HEK293T (cell line): ENCODE measurements at regions not wholly inside any gene's neighbourhood (a gene's known extent, or its start where the extent isn't known, plus 50 kb on each side); places are given as distances from the start of the nearest gene placed in this dataset.

ENCODE experiments used
- CTCF ChIA-PET: fragments of 350-600 bp; formaldehyde crosslinking; extraction: SDS; loops from one replicate; lab custom pipeline; 2021; ENCODE audit warnings: antibody characterized with exemption, inconsistent platforms; lab: Yijun Ruan, JAX
- POLR2A ChIA-PET: fragments of 350-600 bp; formaldehyde crosslinking; extraction: SDS; loops from one replicate; lab custom pipeline; 2020; ENCODE audit warnings: antibody characterized with exemption, inconsistent platforms; lab: Yijun Ruan, JAX
- DNase-seq: peaks from one replicate; pipeline ENCODE4 v3.0.0; 2012; ENCODE audit warnings: mixed read lengths; ENCODE audit errors: extremely low spot score
- ARNT ChIP-seq: fragments of 450-650 bp; IDR thresholded peaks from 2 replicates; pipeline ENCODE4 v1.6.1; 2017; ENCODE audit warnings: mild to moderate bottlenecking
- BHLHE40 ChIP-seq: fragments of 450-650 bp; IDR thresholded peaks from 2 replicates; pipeline ENCODE4 v1.6.1; 2016; ENCODE audit warnings: mild to moderate bottlenecking, moderate library complexity, borderline replicate concordance
- CTBP1 ChIP-seq: fragments of 450-650 bp; IDR thresholded peaks from 2 replicates; pipeline ENCODE4 v1.6.1; 2016; ENCODE audit warnings: borderline replicate concordance
- ELF4 ChIP-seq: fragments of 450-650 bp; IDR thresholded peaks from 2 replicates; pipeline ENCODE4 v1.6.1; 2017; ENCODE audit warnings: antibody characterized with exemption
- FOXA1 ChIP-seq: fragments of 450-650 bp; IDR thresholded peaks from 2 replicates; pipeline ENCODE4 v1.6.1; 2016; ENCODE audit warnings: mild to moderate bottlenecking
- FOXK2 ChIP-seq: fragments of 450-650 bp; IDR thresholded peaks from 2 replicates; pipeline ENCODE4 v1.6.1; 2016; ENCODE audit warnings: mild to moderate bottlenecking
- FOXM1 ChIP-seq: fragments of 450-650 bp; IDR thresholded peaks from 2 replicates; pipeline ENCODE4 v1.6.1; 2017; ENCODE audit warnings: mild to moderate bottlenecking, borderline replicate concordance
- HDGF ChIP-seq: fragments of 450-650 bp; IDR thresholded peaks from 2 replicates; pipeline ENCODE4 v1.6.1; 2017; ENCODE audit warnings: antibody characterized with exemption, borderline replicate concordance
- L3MBTL2 ChIP-seq: fragments of 450-650 bp; conservative IDR thresholded peaks from 2 replicates; pipeline ENCODE4 v1.6.1; 2016; ENCODE audit warnings: mild to moderate bottlenecking
- LEF1 ChIP-seq: fragments of 450-650 bp; IDR thresholded peaks from 2 replicates; pipeline ENCODE4 v1.6.1; 2017; ENCODE audit warnings: mild to moderate bottlenecking, borderline replicate concordance
- NFRKB ChIP-seq: fragments of 450-650 bp; IDR thresholded peaks from 2 replicates; pipeline ENCODE4 v1.6.1; 2016; ENCODE audit warnings: mild to moderate bottlenecking, moderate library complexity
- SP1 ChIP-seq: fragments of 450-650 bp; IDR thresholded peaks from 2 replicates; pipeline ENCODE4 v1.6.1; 2017
- SUZ12 ChIP-seq: fragments of 450-650 bp; IDR thresholded peaks from 2 replicates; pipeline ENCODE4 v1.6.1; 2016; ENCODE audit warnings: mild to moderate bottlenecking
- TARDBP ChIP-seq: fragments of 450-650 bp; IDR thresholded peaks from 2 replicates; pipeline ENCODE4 v1.6.1; 2016
- ZNF384 ChIP-seq: fragments of 450-650 bp; IDR thresholded peaks from 2 replicates; pipeline ENCODE4 v1.6.1; 2016
- TF ChIP-seq, protein P1 (sequence below): fragments of 450-650 bp; IDR thresholded peaks from 2 replicates; pipeline ENCODE4 v1.6.1; 2016

DNA sequence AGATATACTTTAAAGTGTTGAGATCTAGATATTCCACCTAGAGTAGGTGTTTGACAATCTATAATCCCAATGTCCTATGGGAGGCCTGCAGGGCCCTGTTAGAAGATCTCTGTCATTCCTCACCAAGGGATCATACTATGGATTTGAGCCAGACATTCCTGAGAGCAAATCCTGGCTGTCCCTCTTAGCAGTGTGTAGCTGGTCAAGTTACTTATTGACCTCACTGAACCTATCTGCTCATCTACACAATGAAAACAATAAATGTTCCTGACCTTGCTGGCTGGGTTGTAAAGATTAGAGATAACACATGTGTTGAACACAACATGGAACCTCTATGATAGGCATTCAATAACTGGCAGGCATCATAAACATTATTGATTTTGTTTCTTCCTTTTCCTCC is 265.6 kb upstream of the ATP11B start:
- POLR2A ChIA-PET: no interaction called here
- TF ChIP-seq CTBP1 (0 out of 2 replicates have a peak, but pooled peaks have one; percentile 14), FOXM1 (no peak), ELF4 (no peak), SUZ12 (no peak), LEF1 (no peak), ARNT (no peak)
- TF ChIP-seq, protein P1, sequence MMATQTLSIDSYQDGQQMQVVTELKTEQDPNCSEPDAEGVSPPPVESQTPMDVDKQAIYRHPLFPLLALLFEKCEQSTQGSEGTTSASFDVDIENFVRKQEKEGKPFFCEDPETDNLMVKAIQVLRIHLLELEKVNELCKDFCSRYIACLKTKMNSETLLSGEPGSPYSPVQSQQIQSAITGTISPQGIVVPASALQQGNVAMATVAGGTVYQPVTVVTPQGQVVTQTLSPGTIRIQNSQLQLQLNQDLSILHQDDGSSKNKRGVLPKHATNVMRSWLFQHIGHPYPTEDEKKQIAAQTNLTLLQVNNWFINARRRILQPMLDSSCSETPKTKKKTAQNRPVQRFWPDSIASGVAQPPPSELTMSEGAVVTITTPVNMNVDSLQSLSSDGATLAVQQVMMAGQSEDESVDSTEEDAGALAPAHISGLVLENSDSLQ: peak; percentile 32; the same call in 1 of the 2 replicates
- CTCF ChIA-PET: no interaction called here
- DNase-seq: no peak

DNA sequence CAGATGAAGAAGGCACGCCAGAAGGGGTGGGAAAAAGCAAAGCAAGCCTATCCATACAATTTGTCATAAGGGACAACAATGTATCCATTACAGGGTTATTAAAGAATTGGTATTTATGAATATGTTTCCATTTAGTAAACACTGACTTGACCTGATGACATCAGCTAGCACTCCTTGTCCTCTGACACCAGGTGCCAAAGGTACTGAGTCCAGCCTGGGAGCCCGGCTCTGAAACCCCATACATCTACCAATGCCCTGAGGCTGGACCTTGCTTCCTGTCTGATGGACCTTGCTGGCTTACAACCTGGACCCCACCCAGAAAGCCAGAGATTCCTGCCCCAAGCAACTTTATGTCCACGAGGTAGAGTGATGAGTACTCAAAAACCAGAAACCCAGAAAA is 263.0 kb upstream of the ATP11B start:
- ChIA-PET POLR2A (no interaction called here), CTCF (no interaction called here)
- no peak for TF ChIP-seq BHLHE40
- TF ChIP-seq TARDBP: no peak
- TF ChIP-seq ELF4: no peak
- no peak for TF ChIP-seq L3MBTL2
- no peak for TF ChIP-seq NFRKB
- TF ChIP-seq FOXM1: no peak
- TF ChIP-seq, protein P1: no peak
- no peak for DNase-seq

DNA sequence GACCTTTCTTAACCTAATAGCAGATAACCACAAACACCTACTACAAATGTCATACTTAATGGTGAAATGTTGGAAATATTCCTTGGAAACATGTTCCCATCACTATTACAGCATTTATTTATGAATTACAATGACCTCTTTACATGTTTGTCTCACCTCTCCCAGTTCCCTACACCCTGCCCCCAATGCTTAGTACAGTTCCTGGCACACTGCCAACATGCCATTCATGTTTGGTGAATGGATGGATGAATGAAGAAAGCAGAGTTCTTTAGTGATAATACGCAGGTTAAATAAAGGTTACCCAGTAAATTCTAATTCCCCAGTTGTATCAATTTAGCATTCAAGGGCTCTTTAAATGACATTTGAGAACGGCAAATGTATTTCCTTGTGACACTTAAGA is 259.9 kb upstream of the ATP11B start:
- ChIA-PET CTCF (no interaction called here), POLR2A (no interaction called here)
- no peak for TF ChIP-seq L3MBTL2
- TF ChIP-seq CTBP1: no peak
- no peak for TF ChIP-seq NFRKB
- TF ChIP-seq BHLHE40: no peak
- TF ChIP-seq FOXK2: no peak
- TF ChIP-seq LEF1: no peak
- no peak for TF ChIP-seq TARDBP
- DNase-seq: no peak

DNA sequence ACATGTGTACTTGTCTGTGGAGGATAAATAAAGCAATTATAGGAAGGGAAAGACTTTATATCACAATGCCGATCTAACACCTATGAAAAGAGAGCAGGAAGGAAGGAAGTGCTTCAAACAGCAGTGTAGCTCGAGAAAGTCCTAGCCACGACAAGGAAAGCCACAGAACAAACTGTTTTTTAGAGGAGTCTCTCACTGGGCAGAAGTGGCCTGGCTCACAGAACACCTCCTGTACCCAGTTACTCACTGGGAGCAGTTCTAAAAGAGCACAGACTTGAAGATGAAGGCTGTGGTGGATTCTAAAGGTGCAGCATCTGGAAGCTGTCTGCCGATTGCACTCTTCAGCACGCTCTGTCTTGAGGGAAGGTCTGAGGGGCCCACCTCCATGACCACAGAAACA is 248.8 kb upstream of the ATP11B start:
- CTCF ChIA-PET: no interaction called here
- POLR2A ChIA-PET: no interaction called here
- no peak for DNase-seq

DNA sequence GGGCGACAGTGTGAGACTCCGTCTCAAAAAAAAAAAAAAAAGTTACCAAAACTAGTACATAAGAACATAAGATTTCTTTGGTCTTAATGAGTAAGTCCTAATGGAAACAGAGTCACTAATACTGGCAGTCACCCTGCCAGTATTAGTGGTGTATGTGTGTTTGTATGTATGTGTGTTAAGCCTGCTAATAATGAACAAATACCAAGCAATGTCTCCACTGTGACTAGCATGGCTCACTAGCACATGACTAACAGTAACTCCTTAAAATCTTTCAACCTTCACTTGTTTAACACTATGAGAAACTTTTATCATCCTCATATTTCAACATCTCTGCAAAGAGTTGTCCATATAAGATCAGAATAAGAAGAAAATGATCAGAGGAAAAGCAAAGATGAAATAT is 231.0 kb upstream of the ATP11B start:
- TF ChIP-seq FOXA1 (no peak), ELF4 (no peak), TARDBP (no peak), FOXM1 (no peak), L3MBTL2 (no peak), HDGF (no peak), SP1 (no peak), ZNF384 (no peak), ARNT (no peak), BHLHE40 (no peak)
- CTCF ChIA-PET: no interaction called here
- POLR2A ChIA-PET: no interaction called here
- DNase-seq: no peak

More for the DNA sequence above, 248.8 kb upstream of the ATP11B start:
- TF ChIP-seq FOXA1 (no peak), SP1 (no peak), NFRKB (no peak), SUZ12 (no peak), L3MBTL2 (no peak), FOXM1 (no peak), LEF1 (no peak), TARDBP (no peak), ARNT (no peak), CTBP1 (no peak), ELF4 (no peak)
- TF ChIP-seq, protein P1: no peak

DNA sequence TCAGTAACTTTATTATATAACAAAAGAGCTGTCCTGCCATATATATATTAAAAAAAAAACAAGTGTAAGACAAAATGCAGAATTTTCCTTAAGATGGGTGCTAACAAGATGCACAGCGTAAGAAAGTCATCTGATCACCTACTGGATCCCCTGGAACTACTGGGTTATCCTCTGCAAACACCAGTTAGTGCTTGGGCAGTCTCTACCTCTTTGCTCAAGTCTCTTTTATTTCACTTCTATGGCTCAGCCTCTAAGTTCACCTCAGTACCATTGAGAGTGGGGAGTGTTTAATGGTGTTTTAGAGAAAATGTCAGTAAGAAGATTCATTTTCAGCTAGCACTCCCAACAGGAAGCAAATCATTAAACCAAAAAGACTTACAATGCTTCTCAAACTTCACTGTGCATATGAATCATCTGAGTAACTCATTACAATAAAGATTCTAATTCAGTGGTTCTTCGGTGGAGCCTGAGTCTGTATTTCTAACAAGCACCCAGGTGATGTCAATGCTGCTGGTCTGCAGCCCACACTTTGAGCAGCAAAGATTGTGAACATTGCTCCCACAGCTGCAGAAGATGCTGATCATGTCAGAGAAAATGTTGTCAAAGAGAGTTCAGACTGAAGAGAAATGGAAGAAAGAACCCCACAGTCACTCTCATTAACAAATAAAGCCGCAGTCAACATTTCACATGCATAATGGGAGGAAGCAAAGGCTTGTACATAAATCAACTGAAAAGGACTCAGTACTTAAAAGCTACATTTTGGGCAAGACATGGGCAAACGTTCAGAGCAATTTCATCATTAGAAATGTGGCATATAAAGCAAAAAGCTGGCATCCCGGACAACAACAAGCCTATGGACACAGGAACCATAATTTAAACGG is 227.1 kb upstream of the ATP11B start:
- TF ChIP-seq ZNF384 (no peak), FOXK2 (no peak), HDGF (no peak), FOXA1 (no peak), L3MBTL2 (no peak), TARDBP (no peak), NFRKB (no peak), ELF4 (no peak), SUZ12 (no peak), CTBP1 (no peak), BHLHE40 (no peak), LEF1 (no peak), SP1 (no peak), FOXM1 (no peak), ARNT (no peak)
- TF ChIP-seq, protein P1: no peak
- DNase-seq: no peak
- CTCF ChIA-PET: no interaction called here
- POLR2A ChIA-PET: no interaction called here
